Neuron (in vitro differentiated cells): ENCODE measurements at regions not wholly inside any gene's neighbourhood (a gene's known extent, or its start where the extent isn't known, plus 50 kb on each side); places are given as distances from the start of the nearest gene placed in this dataset.

ENCODE experiments used
- H2AFZ ChIP-seq: one replicate; pipeline ENCODE4 v1.6.1; 2013; ENCODE audit warnings: low read depth, mild to moderate bottlenecking, inconsistent platforms, low read length, moderate library complexity
- H3K27me3 ChIP-seq: one replicate; pipeline ENCODE4 v1.6.1; 2013; ENCODE audit warnings: low read length; ENCODE audit not compliant: insufficient read depth
- H3K36me3 ChIP-seq: one replicate; pipeline ENCODE4 v1.6.1; 2013; ENCODE audit warnings: low read length; ENCODE audit not compliant: insufficient read depth
- H3K4me1 ChIP-seq: one replicate; pipeline ENCODE4 v1.6.1; 2013; ENCODE audit warnings: low read length; ENCODE audit not compliant: insufficient read depth
- H3K4me3 ChIP-seq: 2 replicates; pipeline ENCODE4 v1.5.1; 2013; ENCODE audit warnings: mild to moderate bottlenecking, low read length, moderate library complexity
- H3K9me3 ChIP-seq: one replicate; pipeline ENCODE4 v1.6.1; 2013; ENCODE audit warnings: low read length

DNA sequence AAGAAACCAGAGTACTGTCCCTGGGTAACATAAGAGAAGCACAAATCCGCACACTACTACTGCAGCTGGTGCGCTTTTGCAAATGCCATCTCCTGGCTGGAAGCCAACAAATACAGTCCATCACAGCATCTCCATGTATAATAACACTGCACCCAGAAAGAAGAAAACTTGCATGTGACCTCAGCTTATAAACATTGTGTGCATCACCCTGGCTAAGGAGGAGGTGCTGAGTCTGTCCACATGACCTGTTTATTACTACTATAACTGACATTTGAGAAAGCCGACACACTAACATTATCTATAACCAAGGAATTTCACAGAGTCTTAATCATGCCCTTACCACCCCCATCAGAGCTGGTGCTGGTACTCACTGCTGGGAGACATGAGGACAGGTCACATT, 516.8 kb downstream of the CFAP47 start:
- no peak overlapping the region for H2AFZ ChIP-seq
- no peaks in the 10 kb centered on the region for H3K9me3 ChIP-seq
- no peaks in the 10 kb centered on the region for H3K27me3 ChIP-seq
- no peak overlapping the region for H3K4me3 ChIP-seq
- H3K4me1 ChIP-seq: peaks cover 5% of the 10 kb centered on the region
- H3K36me3 ChIP-seq: no peaks in the 10 kb centered on the region

DNA sequence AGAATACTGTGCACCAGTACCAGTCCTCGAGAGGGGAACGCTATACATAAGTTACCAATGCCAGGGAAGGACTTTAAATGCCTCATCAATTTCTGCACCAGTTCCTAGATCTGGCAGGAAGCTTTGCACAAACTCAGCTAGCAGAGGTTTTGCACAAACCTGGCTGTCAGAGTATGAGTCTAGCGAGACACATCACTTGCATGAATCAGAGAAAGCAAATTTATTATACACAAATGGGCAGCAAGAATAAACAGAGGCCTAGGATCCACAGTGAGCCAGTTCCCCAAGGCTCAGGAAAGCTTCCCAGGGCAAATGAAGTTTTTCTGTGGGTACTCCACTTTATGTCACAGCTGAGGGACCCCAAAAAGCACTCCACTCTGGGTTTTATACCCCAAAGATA, 523.5 kb downstream of the CFAP47 start:
- H3K9me3 ChIP-seq: no peaks in the 10 kb centered on the region
- H3K4me1 ChIP-seq: no peaks in the 10 kb centered on the region
- H3K27me3 ChIP-seq: no peaks in the 10 kb centered on the region
- no peak overlapping the region for H2AFZ ChIP-seq
- H3K4me3 ChIP-seq: no peak overlapping the region
- H3K36me3 ChIP-seq: no peaks in the 10 kb centered on the region

DNA sequence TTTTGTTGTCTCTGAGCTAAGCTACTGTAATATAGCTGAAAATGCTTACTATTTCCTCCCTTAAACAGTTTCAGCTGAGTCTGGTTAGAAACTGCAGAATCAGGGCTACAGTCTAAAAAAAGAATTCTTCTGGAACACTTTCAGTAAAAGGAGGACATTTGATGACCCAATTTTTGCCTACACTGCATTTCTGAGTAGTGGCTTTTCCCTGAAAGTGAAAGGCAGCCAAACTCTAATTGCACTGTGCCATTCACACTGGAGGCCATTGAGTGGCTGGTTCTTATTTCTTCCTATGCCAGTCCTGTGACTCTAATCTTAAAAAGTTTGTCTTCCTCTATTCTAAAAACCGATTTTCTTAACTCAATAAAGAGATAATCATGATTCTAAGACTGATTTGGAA, 526.0 kb downstream of the CFAP47 start:
- no peak overlapping the region for H2AFZ ChIP-seq
- H3K4me3 ChIP-seq: no peak overlapping the region
- H3K4me1 ChIP-seq: no peaks in the 10 kb centered on the region
- no peaks in the 10 kb centered on the region for H3K9me3 ChIP-seq
- no peaks in the 10 kb centered on the region for H3K27me3 ChIP-seq
- no peaks in the 10 kb centered on the region for H3K36me3 ChIP-seq

DNA sequence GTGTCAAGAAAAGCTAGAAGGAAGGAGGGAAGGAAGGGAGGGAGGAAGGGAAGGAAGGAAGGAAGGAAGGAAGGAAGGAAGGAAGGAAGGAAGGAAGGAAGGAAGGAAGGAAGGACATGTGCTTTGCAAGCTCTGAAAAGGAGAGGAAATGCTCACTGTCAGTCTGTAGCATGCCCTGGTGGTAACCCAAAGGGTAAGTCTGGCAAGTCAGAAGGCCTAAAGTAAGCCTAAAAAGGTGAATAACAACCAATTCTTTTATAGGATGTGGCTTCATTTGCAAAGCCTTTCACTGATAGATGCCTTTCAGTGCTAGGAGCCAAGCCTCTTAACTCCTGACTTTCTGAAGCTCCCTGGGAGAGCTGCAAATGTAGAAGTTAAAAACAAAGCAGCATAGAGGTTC, 542.6 kb downstream of the CFAP47 start:
- H3K4me1 ChIP-seq: no peaks in the 10 kb centered on the region
- no peaks in the 10 kb centered on the region for H3K27me3 ChIP-seq
- H3K4me3 ChIP-seq: no peak overlapping the region
- H2AFZ ChIP-seq: no peak overlapping the region
- H3K9me3 ChIP-seq: no peaks in the 10 kb centered on the region
- H3K36me3 ChIP-seq: no peaks in the 10 kb centered on the region

DNA sequence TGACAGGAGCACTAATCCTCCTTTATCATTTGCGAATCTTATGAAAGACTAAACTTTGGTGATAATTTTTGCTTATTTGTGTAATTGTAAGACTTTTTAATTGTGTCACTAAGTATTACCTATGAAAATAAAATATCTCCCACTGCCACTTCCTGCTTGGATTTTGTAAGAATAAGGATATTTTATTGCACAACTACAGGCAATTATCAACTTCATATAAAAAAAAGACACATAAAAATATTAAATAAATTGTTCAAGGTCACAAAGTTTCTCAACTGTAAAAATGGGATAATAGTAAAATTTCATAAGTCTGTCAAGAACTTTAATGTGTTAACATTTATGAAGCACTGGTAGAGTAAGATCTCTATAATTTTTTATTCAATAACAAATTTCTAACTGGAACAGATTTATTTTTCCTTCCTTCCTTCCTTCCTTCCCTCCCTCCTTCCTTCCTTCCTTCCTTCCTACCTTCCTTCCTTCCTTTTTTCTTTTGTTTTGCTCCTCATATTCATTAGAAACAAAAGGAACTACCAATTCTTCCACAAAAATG, 527.6 kb upstream of the FAM47C start:
- Histone ChIP-seq H3K4me3 (no peak overlapping the region), H3K36me3 (no peaks in the 10 kb centered on the region), H3K4me1 (no peaks in the 10 kb centered on the region), H3K27me3 (no peaks in the 10 kb centered on the region), H2AFZ (no peak overlapping the region), H3K9me3 (no peaks in the 10 kb centered on the region)

DNA sequence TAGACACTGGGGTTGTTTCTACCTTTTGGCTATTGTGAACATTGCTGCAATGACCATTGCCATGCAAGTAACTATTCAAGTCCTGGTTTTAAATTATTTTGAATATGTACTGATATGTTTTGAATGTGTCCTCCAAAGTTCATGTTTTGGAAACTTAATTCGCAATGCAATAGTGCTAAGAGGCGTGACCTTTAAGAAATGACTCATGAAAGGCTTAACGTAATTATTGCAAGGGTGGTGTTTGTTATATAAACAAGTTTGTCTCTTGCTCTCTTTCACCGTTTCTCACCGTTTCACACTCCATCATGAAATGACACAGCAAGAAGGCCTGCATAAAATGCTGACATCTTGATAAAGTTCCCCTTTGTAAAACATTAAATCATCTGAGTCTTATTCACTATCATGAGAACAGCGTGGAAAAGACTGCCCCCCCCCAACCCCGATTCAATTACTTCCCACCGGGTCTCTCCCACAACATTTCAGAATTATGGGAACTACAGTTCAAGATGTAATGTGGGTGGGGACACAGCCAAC, 506.9 kb upstream of the FAM47C start:
- no peak overlapping the region for H3K4me3 ChIP-seq
- no peaks in the 10 kb centered on the region for H3K36me3 ChIP-seq
- no peaks in the 10 kb centered on the region for H3K27me3 ChIP-seq
- H2AFZ ChIP-seq: no peak overlapping the region
- no peaks in the 10 kb centered on the region for H3K4me1 ChIP-seq
- H3K9me3 ChIP-seq: no peaks in the 10 kb centered on the region

DNA sequence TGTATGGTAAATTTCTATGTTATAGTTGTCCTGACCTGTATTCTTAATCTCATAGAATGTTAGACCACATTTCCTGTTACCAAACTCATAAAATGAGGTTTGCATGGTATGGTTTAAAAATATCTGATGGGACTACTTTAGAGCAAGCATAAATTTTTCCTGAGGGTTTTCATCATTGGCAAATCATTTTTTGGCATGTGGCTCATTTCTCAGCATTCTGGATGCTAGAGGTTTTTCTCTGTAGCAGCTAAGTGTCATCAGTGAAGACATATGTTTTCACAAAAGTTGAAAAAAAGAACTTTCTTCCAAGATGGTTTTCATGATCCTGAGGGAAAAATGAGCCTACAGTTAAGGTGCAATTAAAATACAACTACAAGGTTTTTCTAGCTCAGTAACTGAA, 503.5 kb upstream of the FAM47C start:
- H3K27me3 ChIP-seq: no peaks in the 10 kb centered on the region
- no peak overlapping the region for H3K4me3 ChIP-seq
- H3K9me3 ChIP-seq: peaks cover 2% of the 10 kb centered on the region
- H3K36me3 ChIP-seq: no peaks in the 10 kb centered on the region
- H2AFZ ChIP-seq: no peak overlapping the region
- H3K4me1 ChIP-seq: no peaks in the 10 kb centered on the region

DNA sequence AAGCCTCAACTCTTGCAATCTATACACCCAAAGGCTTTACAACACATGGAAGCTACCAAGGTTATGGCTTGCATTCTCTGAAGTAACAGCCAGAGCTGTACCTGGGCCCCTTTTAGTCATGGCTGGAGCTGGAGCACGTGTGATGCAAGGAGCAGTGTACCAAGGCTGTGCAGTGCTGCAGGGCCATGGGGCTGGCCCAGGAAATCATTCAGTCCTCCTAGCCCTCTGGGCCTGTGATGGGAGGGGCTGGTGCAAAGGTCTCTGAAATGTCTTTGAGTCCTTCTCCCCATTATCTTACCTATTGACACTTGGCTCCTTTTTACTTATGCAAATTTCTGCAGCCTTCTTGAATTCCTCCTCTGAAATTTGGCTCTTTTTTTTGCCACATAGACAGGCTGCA, 500.1 kb upstream of the FAM47C start:
- no peaks in the 10 kb centered on the region for H3K27me3 ChIP-seq
- H2AFZ ChIP-seq: no peak overlapping the region
- H3K4me3 ChIP-seq: no peak overlapping the region
- H3K36me3 ChIP-seq: no peaks in the 10 kb centered on the region
- H3K9me3 ChIP-seq: peaks cover 2% of the 10 kb centered on the region
- H3K4me1 ChIP-seq: no peaks in the 10 kb centered on the region

DNA sequence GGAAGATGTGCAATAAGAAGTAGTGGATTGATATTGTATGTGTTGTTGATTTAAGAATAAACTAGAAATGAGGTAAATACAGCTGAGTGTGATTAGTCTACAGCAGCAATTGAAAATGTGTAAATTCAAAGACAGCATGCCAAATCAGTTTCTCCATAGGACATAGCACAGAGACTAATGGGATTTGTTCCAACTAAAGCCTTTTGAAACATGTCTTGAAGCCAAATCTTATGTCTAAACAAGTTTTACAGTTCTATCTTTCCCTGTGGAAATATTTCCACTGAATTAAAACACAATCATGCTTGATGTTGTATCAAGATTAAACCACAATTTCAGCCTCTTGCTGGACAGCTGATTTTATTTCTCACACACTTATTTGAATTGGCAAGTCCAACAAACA, 497.4 kb upstream of the FAM47C start:
- no peaks in the 10 kb centered on the region for H3K36me3 ChIP-seq
- no peaks in the 10 kb centered on the region for H3K27me3 ChIP-seq
- H2AFZ ChIP-seq: no peak overlapping the region
- peaks cover 2% of the 10 kb centered on the region for H3K9me3 ChIP-seq
- no peak overlapping the region for H3K4me3 ChIP-seq
- no peaks in the 10 kb centered on the region for H3K4me1 ChIP-seq

DNA sequence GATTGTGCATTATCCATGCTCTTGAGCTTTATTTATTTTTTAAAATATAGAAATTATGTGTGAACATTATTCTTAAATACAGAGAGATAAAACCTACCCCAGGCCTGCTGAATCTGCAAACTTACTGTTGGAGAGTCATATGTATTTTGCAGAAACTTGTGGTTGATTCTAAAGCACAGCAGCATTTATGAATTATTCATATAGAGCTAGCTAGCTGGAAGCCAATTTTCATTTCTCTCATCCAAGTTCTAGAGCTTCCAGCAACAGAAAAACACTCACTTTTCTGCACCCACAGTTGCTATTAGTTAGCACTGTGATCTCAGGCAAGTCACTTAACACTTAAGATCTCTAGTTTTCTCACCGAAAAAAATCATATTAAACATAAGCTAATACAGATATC, 479.5 kb upstream of the FAM47C start:
- H3K9me3 ChIP-seq: no peaks in the 10 kb centered on the region
- H3K27me3 ChIP-seq: no peaks in the 10 kb centered on the region
- no peak overlapping the region for H2AFZ ChIP-seq
- no peak overlapping the region for H3K4me3 ChIP-seq
- H3K4me1 ChIP-seq: no peaks in the 10 kb centered on the region
- H3K36me3 ChIP-seq: no peaks in the 10 kb centered on the region

DNA sequence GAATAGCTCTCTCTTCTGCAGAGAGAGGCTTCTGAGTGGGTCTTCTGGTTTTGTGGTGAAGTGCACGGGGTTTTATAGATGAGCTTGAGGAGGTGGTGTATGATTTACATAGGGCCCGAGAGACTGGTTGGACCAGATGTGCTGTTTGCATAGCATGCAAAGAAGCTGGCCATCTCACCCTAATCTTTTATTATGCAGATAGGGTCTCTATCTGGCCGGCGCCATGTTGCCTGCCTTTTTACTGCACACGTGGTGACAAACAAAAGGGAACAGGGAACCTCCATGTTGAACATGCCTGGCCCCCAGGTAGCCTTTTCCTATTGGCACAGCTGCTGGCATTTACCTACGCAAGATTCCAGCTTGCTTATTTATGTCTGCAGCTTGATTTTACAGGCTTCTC, 473.3 kb upstream of the FAM47C start:
- Histone ChIP-seq H3K9me3 (no peaks in the 10 kb centered on the region), H2AFZ (peak overlapping the region; percentile 77), H3K27me3 (peaks cover 3% of the 10 kb centered on the region), H3K36me3 (no peaks in the 10 kb centered on the region), H3K4me3 (no peak overlapping the region), H3K4me1 (no peaks in the 10 kb centered on the region)

DNA sequence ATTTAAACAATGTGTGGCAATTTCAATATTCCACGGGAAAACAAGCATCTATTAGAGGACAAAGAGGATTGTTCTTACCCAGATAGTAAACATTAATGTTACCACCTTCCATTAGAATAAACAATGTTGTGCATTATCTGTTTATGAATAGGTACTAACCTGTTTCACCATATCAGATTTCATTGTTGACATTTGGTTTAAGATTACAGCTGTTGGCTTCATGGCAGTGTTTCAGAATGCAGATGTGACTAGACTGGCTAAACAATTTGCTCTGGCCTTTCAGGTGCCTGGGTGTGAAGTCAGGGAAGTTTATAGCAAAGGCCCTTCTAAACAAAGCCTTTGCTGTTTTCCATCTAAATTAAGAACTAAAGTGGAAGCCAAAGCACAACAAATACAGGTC, 464.7 kb upstream of the FAM47C start:
- peaks cover 3% of the 10 kb centered on the region for H3K27me3 ChIP-seq
- no peaks in the 10 kb centered on the region for H3K9me3 ChIP-seq
- H3K4me3 ChIP-seq: no peak overlapping the region
- no peaks in the 10 kb centered on the region for H3K36me3 ChIP-seq
- no peak overlapping the region for H2AFZ ChIP-seq
- H3K4me1 ChIP-seq: no peaks in the 10 kb centered on the region

DNA sequence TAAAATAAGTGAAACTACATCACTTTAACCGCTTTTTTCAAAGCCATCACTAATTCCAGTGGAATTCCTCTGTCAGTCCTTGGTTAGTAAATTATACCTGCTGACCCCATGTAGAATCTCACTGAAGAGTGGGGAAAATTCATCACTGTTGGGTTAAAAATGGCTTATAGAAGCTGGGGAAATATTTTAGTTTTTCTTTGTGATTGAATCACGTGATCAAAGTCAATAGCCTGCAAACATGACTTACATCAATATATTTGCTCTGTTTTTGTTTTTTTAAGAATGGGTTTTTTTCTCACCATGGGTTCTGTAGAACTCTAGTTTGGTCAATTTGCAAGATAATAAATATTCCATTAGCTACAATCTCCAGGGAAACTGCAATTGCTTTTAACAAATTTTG, 445.2 kb upstream of the FAM47C start:
- Histone ChIP-seq H3K4me3 (no peak overlapping the region), H2AFZ (no peak overlapping the region), H3K27me3 (no peaks in the 10 kb centered on the region), H3K9me3 (no peaks in the 10 kb centered on the region), H3K36me3 (no peaks in the 10 kb centered on the region), H3K4me1 (no peaks in the 10 kb centered on the region)

DNA sequence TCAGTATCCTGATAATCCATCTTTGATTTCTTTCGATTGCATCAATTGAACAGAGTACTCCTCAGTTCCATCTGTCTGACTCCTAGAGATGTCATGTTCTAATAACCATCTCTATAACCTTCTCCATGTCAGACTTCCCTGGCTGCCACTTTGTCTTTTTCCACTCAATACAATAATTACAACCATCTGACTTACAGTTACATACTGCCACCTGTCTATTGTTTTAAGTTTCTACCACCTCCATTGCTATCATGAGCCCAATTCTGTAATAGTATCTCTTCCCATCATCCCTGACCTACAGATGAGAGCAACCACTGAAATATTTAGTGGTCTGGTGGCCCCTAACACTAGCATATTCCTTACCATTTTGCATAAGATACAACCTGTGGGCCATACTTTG, 439.2 kb upstream of the FAM47C start:
- H2AFZ ChIP-seq: no peak overlapping the region
- H3K9me3 ChIP-seq: no peaks in the 10 kb centered on the region
- H3K36me3 ChIP-seq: no peaks in the 10 kb centered on the region
- no peaks in the 10 kb centered on the region for H3K27me3 ChIP-seq
- no peaks in the 10 kb centered on the region for H3K4me1 ChIP-seq
- no peak overlapping the region for H3K4me3 ChIP-seq
